NT2/D1 (cell line): ENCODE measurements at regions not wholly inside any gene's neighbourhood (a gene's known extent, or its start where the extent isn't known, plus 50 kb on each side); places are given as distances from the start of the nearest gene placed in this dataset.
"Not testable (repeated sequence)": the region's sequence is repeated elsewhere in the genome, so short reads cannot be mapped to it uniquely, and the experiment has no call there.

Experiments
- SUZ12 ChIP-seq: IDR thresholded peaks from 2 replicates; pipeline ENCODE4 v1.6.1; 2011; ENCODE audit not compliant: insufficient read length, insufficient read depth; ENCODE audit errors: extremely low read depth
- YY1 ChIP-seq: IDR thresholded peaks from 2 replicates; pipeline ENCODE4 v1.6.1; 2011; ENCODE audit not compliant: insufficient read length, insufficient read depth
- ZNF274 ChIP-seq: IDR thresholded peaks from 2 replicates; pipeline ENCODE4 v1.6.1; 2011; ENCODE audit warnings: mild to moderate bottlenecking, low read depth, low read length

DNA sequence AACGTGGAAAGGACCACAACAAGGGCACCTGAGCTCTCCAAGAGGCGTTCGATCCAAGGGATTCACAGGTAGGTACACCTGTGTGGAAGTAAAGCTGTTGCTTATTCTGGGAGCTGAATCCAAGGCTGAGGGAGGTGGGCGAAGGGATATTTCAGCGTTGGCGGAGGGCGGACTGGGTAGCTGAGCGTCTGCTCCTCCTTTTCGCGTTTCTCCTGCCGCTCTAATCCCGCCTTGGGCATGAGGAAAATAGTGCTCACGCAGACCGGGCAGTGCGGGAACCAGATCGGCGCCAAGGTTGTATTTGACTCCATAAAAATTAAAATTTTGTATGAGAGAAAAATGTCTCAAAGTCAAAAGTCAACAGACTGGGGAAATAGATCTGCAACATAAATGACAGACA lies 3966.2 kb upstream of the OR11H1 start:
- not testable (repeated sequence) for TF ChIP-seq YY1, ZNF274, SUZ12
